GM18502 (cell line): ENCODE measurements at regions not wholly inside any gene's neighbourhood (a gene's known extent, or its start where the extent isn't known, plus 50 kb on each side); places are given as distances from the start of the nearest gene placed in this dataset.
A peak's percentile ranks its signal among the peaks of the same experiment; 100 is the strongest.

Experiments used
- ATAC-seq: cut with Tn5 transposase; IDR thresholded peaks from one replicate; pipeline ENCODE4 v1.9.1; 2021; ENCODE audit warnings: mild to moderate bottlenecking; ENCODE audit not compliant: unreplicated experiment, poor library complexity

- ATAC-seq = peak; percentile 94
Measured at GRCh38 chr7:33750177-33750576, 155.2 kb upstream of the BMPER start.

GRCh38 chr7:33751443-33751842 lies 153.9 kb upstream of the BMPER start:
- no peak for ATAC-seq

GRCh38 chr7:33753881-33754525 lies 151.3 kb upstream of the BMPER start:
- ATAC-seq = no peak

GRCh38 chr7:33754933-33755928 lies 150.1 kb upstream of the BMPER start:
- ATAC-seq = no peak

- no peak for ATAC-seq
Measured at GRCh38 chr7:33757050-33757449, 148.3 kb upstream of the BMPER start.

GRCh38 chr7:33757563-33758165 lies 147.7 kb upstream of the BMPER start:
- no peak for ATAC-seq

GRCh38 chr7:33760146-33760545 lies 145.2 kb upstream of the BMPER start:
- ATAC-seq = no peak

- no peak for ATAC-seq
Measured at GRCh38 chr7:33760834-33761233, 144.5 kb upstream of the BMPER start.

GRCh38 chr7:33761449-33762080 lies 143.8 kb upstream of the BMPER start:
- no peak for ATAC-seq

GRCh38 chr7:33762151-33762910 lies 143.0 kb upstream of the BMPER start:
- no peak for ATAC-seq

- no peak for ATAC-seq
Measured at GRCh38 chr7:33762911-33763306, 142.4 kb upstream of the BMPER start.

- no peak for ATAC-seq
Measured at GRCh38 chr7:33764752-33765451, 140.4 kb upstream of the BMPER start.

GRCh38 chr7:33766405-33766804 lies 138.9 kb upstream of the BMPER start:
- ATAC-seq = no peak

GRCh38 chr7:33769930-33770329 lies 135.4 kb upstream of the BMPER start:
- no peak for ATAC-seq

GRCh38 chr7:33770576-33770975 lies 134.8 kb upstream of the BMPER start:
- ATAC-seq = no peak

GRCh38 chr7:33771422-33771821 lies 133.9 kb upstream of the BMPER start:
- ATAC-seq = no peak

- no peak for ATAC-seq
Measured at GRCh38 chr7:33773053-33773452, 132.3 kb upstream of the BMPER start.

- no peak for ATAC-seq
Measured at GRCh38 chr7:33774762-33775523, 130.4 kb upstream of the BMPER start.

- ATAC-seq = no peak
Measured at GRCh38 chr7:33775790-33776189, 129.5 kb upstream of the BMPER start.
